IMR-90 (cell line): ENCODE measurements at regions not wholly inside any gene's neighbourhood (a gene's known extent, or its start where the extent isn't known, plus 50 kb on each side); places are given as distances from the start of the nearest gene placed in this dataset.

ENCODE experiments used
- ATAC-seq: fragments of 200-7000 bp; cut with Tn5 transposase; 2 replicates; pipeline ENCODE4 v1.9.1; 2020; ENCODE audit warnings: low read depth, mild to moderate bottlenecking, moderate library complexity
- BruUV-seq: library from RNA; stranded (reverse); fragments of 400-500 nt; replicated peaks from 2 replicates; lab custom pipeline; 2021; lab: Mats Ljungman, UMichigan
- CTCF ChIA-PET: fragments of 300-600 bp; formaldehyde crosslinking; extraction: SDS; loops from one replicate; lab custom pipeline; 2021; ENCODE audit warnings: antibody characterized with exemption; lab: Yijun Ruan, JAX
- POLR2A ChIA-PET: fragments of 300-600 bp; sonication (Branson Sonifier 250); formaldehyde crosslinking; loops from one replicate; lab custom pipeline; 2022; ENCODE audit warnings: antibody characterized with exemption; ENCODE audit not compliant: unreplicated experiment; lab: Charles Lee
- DNase-seq: peaks from one replicate; pipeline ENCODE4 v3.0.0; 2013
- H2AFZ ChIP-seq: replicated peaks from 2 replicates; pipeline ENCODE3; 2013; ENCODE audit warnings: low read length, mild to moderate bottlenecking; ENCODE audit not compliant: poor library complexity
- H2AK5ac ChIP-seq: 2 replicates; pipeline ENCODE4 v1.6.1; 2013; ENCODE audit warnings: low read depth, low read length, inconsistent platforms
- H2AK9ac ChIP-seq: replicated peaks from 2 replicates; pipeline ENCODE3; 2013; ENCODE audit warnings: mild to moderate bottlenecking, low read depth, low read length, moderate library complexity; ENCODE audit not compliant: poor library complexity
- H2BK120ac ChIP-seq: 2 replicates; pipeline ENCODE4 v1.6.1; 2013; ENCODE audit warnings: low read depth, low read length, inconsistent platforms
- H2BK15ac ChIP-seq: 3 replicates; pipeline ENCODE4 v1.6.1; 2013; ENCODE audit warnings: low read depth, low read length, inconsistent platforms
- H2BK20ac ChIP-seq: 2 replicates; pipeline ENCODE4 v1.6.1; 2013; ENCODE audit warnings: low read depth, mild to moderate bottlenecking, inconsistent platforms, low read length, moderate library complexity
- H2BK5ac ChIP-seq: 2 replicates; pipeline ENCODE4 v1.6.1; 2013; ENCODE audit warnings: mild to moderate bottlenecking, low read depth, low read length, inconsistent platforms; ENCODE audit not compliant: poor library complexity, severe bottlenecking
- H3K14ac ChIP-seq: replicated peaks from 2 replicates; pipeline ENCODE4 v1.6.1; 2013; ENCODE audit warnings: low read depth, low read length, inconsistent platforms
- H3K18ac ChIP-seq: 2 replicates; pipeline ENCODE4 v1.6.1; 2013; ENCODE audit warnings: low read depth, low read length, control low read depth
- H3K23ac ChIP-seq: 2 replicates; pipeline ENCODE4 v1.6.1; 2013; ENCODE audit warnings: low read depth, low read length, inconsistent platforms
- H3K27ac ChIP-seq: 2 replicates; pipeline ENCODE4 v1.5.1; 2013; ENCODE audit warnings: mild to moderate bottlenecking, control low read depth, low read length; ENCODE audit not compliant: insufficient read depth
- H3K27me3 ChIP-seq: 2 replicates; pipeline ENCODE4 v1.6.1; 2013; ENCODE audit warnings: low read length; ENCODE audit not compliant: control insufficient read depth, insufficient read depth
- H3K36me3 ChIP-seq: 2 replicates; pipeline ENCODE4 v1.6.1; 2013; ENCODE audit warnings: low read length, mixed read lengths; ENCODE audit not compliant: control insufficient read depth, insufficient read depth
- H3K4ac ChIP-seq: 2 replicates; pipeline ENCODE4 v1.6.1; 2013; ENCODE audit warnings: low read depth, low read length, inconsistent platforms
- H3K4me1 ChIP-seq: 2 replicates; pipeline ENCODE4 v1.6.1; 2013; ENCODE audit warnings: low read length, mixed read lengths; ENCODE audit not compliant: control insufficient read depth, insufficient read depth
- H3K4me2 ChIP-seq: 2 replicates; pipeline ENCODE4 v1.6.1; 2013; ENCODE audit warnings: low read depth, mild to moderate bottlenecking, control low read depth, low read length, moderate library complexity
- H3K4me3 ChIP-seq: 2 replicates; pipeline ENCODE4 v1.5.1; 2013; ENCODE audit warnings: low read depth, mild to moderate bottlenecking, control low read depth, low read length, moderate library complexity; ENCODE audit not compliant: insufficient read depth
- H3K56ac ChIP-seq: 2 replicates; pipeline ENCODE4 v1.6.1; 2013; ENCODE audit warnings: low read length, inconsistent platforms; ENCODE audit not compliant: insufficient read depth; ENCODE audit errors: extremely low read depth
- H3K79me1 ChIP-seq, 2 experiments: 2 replicates each; pipeline ENCODE4 v1.6.1; 2013; ENCODE audit warnings: low read length in 2 of 2, inconsistent platforms in 1 of 2, low read depth in 1 of 2
- H3K9ac ChIP-seq: 2 replicates; pipeline ENCODE4 v1.6.1; 2013; ENCODE audit warnings: low read depth, low read length, control low read depth
- H3K9me1 ChIP-seq: 2 replicates; pipeline ENCODE4 v1.6.1; 2013; ENCODE audit warnings: low read length, inconsistent platforms; ENCODE audit not compliant: insufficient read depth
- H3K9me3 ChIP-seq: 2 replicates; pipeline ENCODE4 v1.6.1; 2013; ENCODE audit warnings: low read length; ENCODE audit not compliant: control insufficient read depth, insufficient read depth
- H4K20me1 ChIP-seq: 2 replicates; pipeline ENCODE4 v1.6.1; 2013; ENCODE audit warnings: low read length, inconsistent platforms; ENCODE audit not compliant: insufficient read depth
- H4K5ac ChIP-seq: 2 replicates; pipeline ENCODE4 v1.6.1; 2013; ENCODE audit warnings: mild to moderate bottlenecking, low read depth, low read length, control low read depth
- H4K8ac ChIP-seq, 2 experiments: 2 replicates each; pipeline ENCODE4 v1.6.1; 2013; ENCODE audit warnings: low read depth in 2 of 2, low read length in 2 of 2, control low read depth in 1 of 2, inconsistent platforms in 1 of 2
- H4K91ac ChIP-seq: 2 replicates; pipeline ENCODE4 v1.6.1; 2013; ENCODE audit warnings: low read depth, low read length, inconsistent platforms; ENCODE audit not compliant: insufficient read depth
- CTCF ChIP-seq: conservative IDR thresholded peaks from 2 replicates; pipeline ENCODE4 v1.5.1; 2012; ENCODE audit warnings: mild to moderate bottlenecking, low read depth, low read length, improper control_type of control experiment
- RAD21 ChIP-seq: IDR thresholded peaks from 2 replicates; pipeline ENCODE4 v1.6.1; 2012; ENCODE audit warnings: low read length, improper control_type of control experiment
- dilution Hi-C: fragments of 300-500 bp; cut with HindIII; formaldehyde crosslinking; loops from one replicate; pipeline ENCODE4 v1.14.3; 2018; ENCODE audit warnings: low sequenced_read_pairs; ENCODE audit not compliant: unreplicated experiment
- in situ Hi-C: fragments of 300-500 bp; cut with MboI; formaldehyde crosslinking; loops from 3 replicates; pipeline ENCODE4 v1.14.3; 2019; ENCODE audit warnings: low sequenced_read_pairs, inconsistent platforms, mixed read lengths
- intact Hi-C: fragments of 100-400 bp; cut with micrococcal nuclease; formaldehyde crosslinking; loops from 2 replicates; pipeline ENCODE4 v1.10.0; 2022

GRCh38 chr4:153912301-153912700 is 123.4 kb upstream of the SFRP2 start:
- no peak overlapping the region for H2AFZ ChIP-seq
- intact Hi-C loops: no loop called here
- no peak for TF ChIP-seq CTCF
- TF ChIP-seq RAD21: no peak

More at GRCh38 chr4:153912301-153912700, 123.4 kb upstream of the SFRP2 start:
- in situ Hi-C loops (no loop called here), dilution Hi-C loops (no loop called here)
- Histone ChIP-seq H3K4me2 (no peak overlapping the region), H2BK15ac (no peak overlapping the region), H2AK5ac (no peak overlapping the region), H3K9me1 (no peaks in the 10 kb centered on the region), H3K79me1 (no peaks in the 10 kb centered on the region), H3K18ac (no peak overlapping the region), H4K8ac (no peak overlapping the region), H4K20me1 (no peaks in the 10 kb centered on the region), H3K27me3 (no peaks in the 10 kb centered on the region), H2AK9ac (no peak overlapping the region), H3K23ac (no peak overlapping the region), H3K56ac (no peak overlapping the region), H4K5ac (no peak overlapping the region), H3K27ac (no peak overlapping the region), H2BK5ac (no peak overlapping the region), H3K4me1 (no peaks in the 10 kb centered on the region), H3K9ac (no peak overlapping the region), H3K4ac (no peak overlapping the region), H2BK120ac (no peak overlapping the region), H3K9me3 (0 out of 2 replicates have a peak, but pooled peaks cover 2% of the 10 kb centered on the region), H4K91ac (no peak overlapping the region), H3K14ac (no peak overlapping the region), H3K36me3 (no peaks in the 10 kb centered on the region), H2BK20ac (no peak overlapping the region), H3K4me3 (no peak overlapping the region)
- ChIA-PET CTCF (no interaction called here), POLR2A (no interaction called here)
- BruUV-seq: no TSS peak
- ATAC-seq (no peak), DNase-seq (no peak)
